Vagina (tissue), 2 donors: ENCODE measurements at regions not wholly inside any gene's neighbourhood (a gene's known extent, or its start where the extent isn't known, plus 50 kb on each side); places are given as distances from the start of the nearest gene placed in this dataset.

Source experiments
- DNase-seq, 2 donors: peaks; one replicate each; pipeline ENCODE4 v3.0.0-alpha.2; 2017; ENCODE audit errors: extremely low spot score in 2 of 2
- H3K27ac ChIP-seq: fragments of 200-600 bp; sonication (generic); one replicate; pipeline ENCODE4 v1.5.1; 2019
- H3K27me3 ChIP-seq: fragments of 200-600 bp; sonication (generic); one replicate; pipeline ENCODE4 v1.5.1; 2019
- H3K36me3 ChIP-seq, 2 donors: fragments of 200-600 bp; sonication (generic); one replicate each; pipeline ENCODE4 v1.5.1; 2017 to 2019
- H3K4me1 ChIP-seq: fragments of 200-600 bp; sonication (generic); one replicate; pipeline ENCODE4 v1.5.1; 2019
- H3K4me3 ChIP-seq, 2 donors: fragments of 200-600 bp; sonication (generic); 1 replicate in 1 of 2; 2 replicates in 1 of 2; pipeline ENCODE4 v1.5.1; 2016 to 2019
- H3K9me3 ChIP-seq: fragments of 200-600 bp; sonication (generic); one replicate; pipeline ENCODE4 v1.5.1; 2019
- POLR2A ChIP-seq, 2 donors: fragments of 450-650 bp; IDR thresholded peaks; one replicate each; pipeline ENCODE4 v1.6.1; 2017; ENCODE audit warnings: antibody characterized with exemption in 2 of 2, mild to moderate bottlenecking in 2 of 2, moderate library complexity in 2 of 2
- POLR2AphosphoS5 ChIP-seq, 2 donors: sonication (generic); formaldehyde crosslinking; IDR thresholded peaks; one replicate each; pipeline ENCODE4 v1.9.0; 2017; ENCODE audit warnings: antibody characterized with exemption in 2 of 2, mild to moderate bottlenecking in 2 of 2, low read depth in 1 of 2; ENCODE audit not compliant: insufficient read depth in 1 of 2
- intact Hi-C: fragments of 100-400 bp; cut with DNase I; formaldehyde crosslinking; loops from one replicate; pipeline ENCODE4 v1.15.1; 2023
- TF ChIP-seq, protein P1 (sequence below), 3 experiments: fragments of 450-650 bp in 2 of 3; fragments of 200-600 bp in 1 of 3; sonication (generic) in 1 of 3; IDR thresholded peaks; one replicate each; pipeline ENCODE4 v1.5.1; 2017 to 2019; ENCODE audit warnings: antibody characterized with exemption in 3 of 3, mild to moderate bottlenecking in 2 of 3, moderate library complexity in 2 of 3

- TF ChIP-seq POLR2A (IDR thresholded peaks at IDR 0.05) (no peak), POLR2AphosphoS5 (IDR thresholded peaks at IDR 0.05; ENCODE audit: insufficient read depth in 1 of 2, low read depth in 1 of 2) (no peak)
- TF ChIP-seq, protein P1, sequence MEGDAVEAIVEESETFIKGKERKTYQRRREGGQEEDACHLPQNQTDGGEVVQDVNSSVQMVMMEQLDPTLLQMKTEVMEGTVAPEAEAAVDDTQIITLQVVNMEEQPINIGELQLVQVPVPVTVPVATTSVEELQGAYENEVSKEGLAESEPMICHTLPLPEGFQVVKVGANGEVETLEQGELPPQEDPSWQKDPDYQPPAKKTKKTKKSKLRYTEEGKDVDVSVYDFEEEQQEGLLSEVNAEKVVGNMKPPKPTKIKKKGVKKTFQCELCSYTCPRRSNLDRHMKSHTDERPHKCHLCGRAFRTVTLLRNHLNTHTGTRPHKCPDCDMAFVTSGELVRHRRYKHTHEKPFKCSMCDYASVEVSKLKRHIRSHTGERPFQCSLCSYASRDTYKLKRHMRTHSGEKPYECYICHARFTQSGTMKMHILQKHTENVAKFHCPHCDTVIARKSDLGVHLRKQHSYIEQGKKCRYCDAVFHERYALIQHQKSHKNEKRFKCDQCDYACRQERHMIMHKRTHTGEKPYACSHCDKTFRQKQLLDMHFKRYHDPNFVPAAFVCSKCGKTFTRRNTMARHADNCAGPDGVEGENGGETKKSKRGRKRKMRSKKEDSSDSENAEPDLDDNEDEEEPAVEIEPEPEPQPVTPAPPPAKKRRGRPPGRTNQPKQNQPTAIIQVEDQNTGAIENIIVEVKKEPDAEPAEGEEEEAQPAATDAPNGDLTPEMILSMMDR (IDR thresholded peaks at IDR 0.05): no peak
- H3K36me3 ChIP-seq: no peaks in the 10 kb centered on the region
- DNase-seq: no peak
- intact Hi-C loops: no loop called here
- no peaks in the 10 kb centered on the region for H3K27me3 ChIP-seq
- H3K4me3 ChIP-seq: no peak overlapping the region
- H3K27ac ChIP-seq: no peak overlapping the region
- no peaks in the 10 kb centered on the region for H3K9me3 ChIP-seq
- no peaks in the 10 kb centered on the region for H3K4me1 ChIP-seq
Observed at GRCh38 chr4:20101831-20102230, 149.9 kb upstream of the SLIT2 start.

DNA sequence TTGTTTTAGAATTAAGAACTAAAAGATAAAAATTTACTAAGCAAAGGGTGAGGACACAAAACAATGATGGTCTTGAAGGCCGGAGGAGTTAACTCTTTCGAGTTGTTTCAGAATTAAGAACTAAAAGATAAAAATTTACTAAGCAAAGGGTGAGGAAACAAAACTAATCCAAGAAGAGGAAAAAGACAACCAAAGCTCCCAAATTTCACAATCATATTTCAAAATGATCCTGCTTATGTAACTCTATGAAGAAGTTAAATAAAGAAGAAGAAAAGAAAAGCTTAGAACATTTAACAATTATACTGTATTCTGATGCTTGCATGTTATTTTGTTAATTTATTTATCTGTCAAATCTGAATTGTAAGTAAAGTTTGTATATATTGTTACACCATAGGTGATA lies 154.8 kb upstream of the SLIT2 start:
- intact Hi-C loops: no loop called here
- no peak overlapping the region for H3K27ac ChIP-seq
- DNase-seq: no peak

DNA sequence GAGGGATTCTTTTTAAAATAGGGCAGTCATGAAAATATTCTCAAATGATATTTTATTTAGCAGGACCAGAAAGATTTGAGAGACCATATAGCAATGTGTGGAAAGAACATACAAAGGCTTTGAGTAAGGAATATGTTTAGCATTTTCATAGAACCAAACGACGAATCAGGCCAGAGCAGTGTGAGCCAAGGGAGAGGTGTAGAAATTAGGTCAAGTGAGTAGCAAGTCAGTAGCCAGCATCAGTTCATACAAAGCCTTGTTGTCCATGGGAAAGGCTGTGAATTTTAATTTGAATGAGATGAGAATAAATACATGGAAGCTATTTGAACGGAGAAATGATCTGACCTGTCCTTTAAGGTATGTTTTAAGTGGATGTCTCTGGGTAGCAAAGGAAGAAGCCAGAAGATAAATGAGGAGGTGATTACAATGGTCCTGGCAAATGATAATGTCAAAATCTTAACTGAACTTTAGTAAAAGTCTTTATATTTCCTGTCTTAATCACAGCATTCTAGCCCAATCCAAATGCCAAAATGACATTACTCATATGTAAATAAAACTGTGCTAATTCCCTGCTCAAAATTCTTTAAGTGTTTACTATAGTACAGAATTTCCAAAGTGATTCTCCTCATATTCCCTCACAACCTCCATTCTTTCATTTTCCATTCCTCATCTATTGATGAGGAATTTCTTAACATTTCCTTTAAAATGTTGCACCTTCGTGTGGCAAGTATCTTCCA lies 155.7 kb upstream of the SLIT2 start:
- DNase-seq: no peak
- no peaks in the 10 kb centered on the region for H3K9me3 ChIP-seq
- no peak overlapping the region for H3K27ac ChIP-seq
- no peak overlapping the region for H3K4me3 ChIP-seq
- intact Hi-C loops: no loop called here
- H3K27me3 ChIP-seq: no peaks in the 10 kb centered on the region
- H3K4me1 ChIP-seq: no peaks in the 10 kb centered on the region
- no peaks in the 10 kb centered on the region for H3K36me3 ChIP-seq
- TF ChIP-seq, protein P1 (IDR thresholded peaks at IDR 0.05): no peak
- TF ChIP-seq POLR2AphosphoS5 (IDR thresholded peaks at IDR 0.05; ENCODE audit: insufficient read depth in 1 of 2, low read depth in 1 of 2): no peak
- TF ChIP-seq POLR2A (IDR thresholded peaks at IDR 0.05): no peak

More for the DNA sequence above, 154.8 kb upstream of the SLIT2 start:
- Histone ChIP-seq H3K36me3 (no peaks in the 10 kb centered on the region), H3K27me3 (no peaks in the 10 kb centered on the region), H3K9me3 (no peaks in the 10 kb centered on the region), H3K4me3 (no peak overlapping the region), H3K4me1 (no peaks in the 10 kb centered on the region)
- TF ChIP-seq POLR2A (IDR thresholded peaks at IDR 0.05): no peak
- TF ChIP-seq POLR2AphosphoS5 (IDR thresholded peaks at IDR 0.05; ENCODE audit: insufficient read depth in 1 of 2, low read depth in 1 of 2): no peak
- TF ChIP-seq, protein P1 (IDR thresholded peaks at IDR 0.05): no peak

GRCh38 chr4:20091781-20092180 lies 159.9 kb upstream of the SLIT2 start:
- TF ChIP-seq POLR2A (IDR thresholded peaks at IDR 0.05) (no peak), POLR2AphosphoS5 (IDR thresholded peaks at IDR 0.05; ENCODE audit: insufficient read depth in 1 of 2, low read depth in 1 of 2) (no peak)
- TF ChIP-seq, protein P1 (IDR thresholded peaks at IDR 0.05): no peak
- no peaks in the 10 kb centered on the region for H3K9me3 ChIP-seq
- DNase-seq: no peak
- no peak overlapping the region for H3K4me3 ChIP-seq
- no peaks in the 10 kb centered on the region for H3K36me3 ChIP-seq
- intact Hi-C loops: no loop called here
- H3K4me1 ChIP-seq: no peaks in the 10 kb centered on the region
- no peak overlapping the region for H3K27ac ChIP-seq
- no peaks in the 10 kb centered on the region for H3K27me3 ChIP-seq

DNA sequence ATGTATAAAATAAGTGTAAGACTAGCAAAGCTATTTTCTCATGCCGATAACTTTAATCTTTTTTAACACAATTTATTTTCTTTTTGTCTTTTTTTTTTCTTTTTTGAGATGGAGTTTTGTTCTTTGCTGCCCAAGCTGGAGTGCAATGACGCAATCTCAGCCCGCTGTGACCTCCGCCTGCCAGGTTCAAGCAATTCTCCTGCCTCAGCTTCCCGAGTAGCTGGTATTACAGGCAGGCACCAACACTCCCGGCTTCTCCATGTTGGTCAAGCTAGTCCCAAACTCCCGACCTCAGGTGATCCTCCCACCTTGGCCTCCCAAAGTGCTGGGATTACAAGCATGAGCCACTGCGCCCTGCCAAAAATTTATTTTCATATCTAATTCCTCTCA lies 164.2 kb upstream of the SLIT2 start:
- Histone ChIP-seq H3K4me3 (no peak overlapping the region), H3K36me3 (no peaks in the 10 kb centered on the region), H3K4me1 (no peaks in the 10 kb centered on the region), H3K27ac (no peak overlapping the region), H3K27me3 (no peaks in the 10 kb centered on the region), H3K9me3 (no peaks in the 10 kb centered on the region)
- intact Hi-C loops: no loop called here
- TF ChIP-seq, protein P1 (IDR thresholded peaks at IDR 0.05): no peak
- TF ChIP-seq POLR2AphosphoS5 (IDR thresholded peaks at IDR 0.05; ENCODE audit: insufficient read depth in 1 of 2, low read depth in 1 of 2) (no peak), POLR2A (IDR thresholded peaks at IDR 0.05) (no peak)
- DNase-seq: no peak
